GM19463 (cell line): ENCODE measurements at regions not wholly inside any gene's neighbourhood (a gene's known extent, or its start where the extent isn't known, plus 50 kb on each side); places are given as distances from the start of the nearest gene placed in this dataset.

Source experiments
- ATAC-seq: cut with Tn5 transposase; IDR thresholded peaks from one replicate; pipeline ENCODE4 v1.9.1; 2021; ENCODE audit warnings: mild to moderate bottlenecking, moderate library complexity; ENCODE audit not compliant: unreplicated experiment

DNA sequence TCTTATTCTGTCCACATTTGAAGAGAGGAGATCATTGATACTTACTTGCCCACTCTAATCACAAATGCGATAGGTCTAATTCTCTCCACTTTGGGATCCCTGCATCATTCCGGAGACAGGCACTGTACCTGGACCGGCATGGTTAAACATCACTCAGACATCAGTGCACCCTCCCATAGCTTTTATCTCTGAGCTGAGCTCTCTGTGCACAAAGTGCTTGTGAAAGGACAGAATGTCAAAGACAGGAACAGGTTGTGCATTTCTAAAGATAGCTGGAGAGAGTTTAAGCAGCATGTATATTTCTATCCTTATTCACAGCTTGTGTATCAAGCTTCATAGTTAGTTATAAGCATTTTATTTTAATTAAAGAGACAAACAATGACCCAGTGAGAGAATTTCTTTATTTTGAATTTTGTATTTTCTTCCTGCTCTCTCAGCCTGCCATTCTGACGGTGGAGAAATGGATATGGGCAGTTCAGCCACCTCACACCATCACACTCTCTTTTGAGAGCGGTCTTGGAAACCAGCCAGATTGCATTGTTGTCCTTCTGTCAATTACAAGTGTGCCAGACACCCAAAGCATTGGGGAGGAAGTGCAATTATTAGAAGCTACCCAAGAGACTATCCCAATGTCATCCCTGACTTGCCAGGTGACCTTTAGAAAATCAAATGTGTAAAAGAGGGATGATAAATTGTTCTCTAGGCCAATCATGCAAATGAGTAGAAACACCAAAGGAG, 65.2 kb upstream of the CHL1 start:
- no peak for ATAC-seq

DNA sequence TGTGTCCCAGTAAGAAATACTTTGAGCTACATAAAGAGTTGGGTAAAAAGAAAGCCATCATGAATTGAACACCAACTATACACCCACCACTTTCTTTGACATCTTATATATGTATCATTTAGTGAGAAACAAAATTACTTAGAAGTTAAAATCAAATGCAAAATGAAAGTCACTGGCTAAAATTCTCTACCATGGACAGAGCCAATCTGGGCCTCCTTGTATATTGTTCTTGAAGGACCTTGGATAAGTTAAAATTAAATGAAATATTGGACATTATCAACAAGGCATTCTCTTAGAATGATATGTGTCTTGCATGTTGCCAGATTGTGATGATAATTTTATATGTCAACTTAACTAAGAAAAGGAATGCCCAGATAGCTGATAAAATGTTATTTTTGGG, 64.2 kb upstream of the CHL1 start:
- no peak for ATAC-seq

GRCh38 chr3:132904-133303, 63.7 kb upstream of the CHL1 start:
- ATAC-seq: no peak

DNA sequence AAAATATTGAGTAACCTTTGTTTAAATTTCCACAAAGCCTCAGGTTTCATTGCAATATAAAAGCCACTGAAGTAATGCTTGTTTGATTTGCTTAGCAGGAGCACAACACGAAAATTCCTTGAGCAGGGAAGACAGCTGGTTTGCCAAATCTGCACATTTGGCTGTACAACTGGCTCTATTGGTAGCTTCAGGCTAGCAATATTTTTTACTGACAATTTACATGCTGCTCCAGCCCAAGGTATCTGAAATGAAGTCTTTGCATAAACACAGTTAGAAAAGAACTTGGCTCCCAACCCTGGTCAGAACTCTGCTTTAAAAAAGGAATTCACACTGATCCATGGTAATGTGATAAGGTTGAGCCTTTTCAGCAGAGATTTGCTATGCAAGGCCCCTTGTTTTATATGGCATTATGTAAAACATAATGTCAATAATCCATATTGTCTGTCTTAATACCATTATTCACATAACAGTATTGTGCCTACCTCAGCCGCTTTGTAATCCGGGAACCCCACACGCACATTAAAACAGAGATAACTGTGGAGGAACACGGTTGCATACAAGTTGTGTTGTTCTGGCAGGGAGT, 55.7 kb upstream of the CHL1 start:
- ATAC-seq: no peak
